Uterus (tissue), 2 donors: ENCODE measurements at regions not wholly inside any gene's neighbourhood (a gene's known extent, or its start where the extent isn't known, plus 50 kb on each side); places are given as distances from the start of the nearest gene placed in this dataset.
"Not testable (repeated sequence)": the region's sequence is repeated elsewhere in the genome, so short reads cannot be mapped to it uniquely, and the experiment has no call there.

ENCODE experiments used
- POLR2A ChIP-seq, 2 donors: fragments of 450-650 bp; IDR thresholded peaks; one replicate each; pipeline ENCODE4 v1.6.1; 2016; ENCODE audit warnings: antibody characterized with exemption in 2 of 2, mild to moderate bottlenecking in 1 of 2, moderate library complexity in 1 of 2
- TF ChIP-seq, protein P1 (sequence below), 4 experiments: fragments of 200-600 bp in 2 of 4; fragments of 450-650 bp in 2 of 4; sonication (generic) in 2 of 4; IDR thresholded peaks; one replicate each; pipeline ENCODE4 v1.5.1; 2016 to 2019; ENCODE audit warnings: antibody characterized with exemption in 4 of 4, mild to moderate bottlenecking in 2 of 4, moderate library complexity in 1 of 4

DNA sequence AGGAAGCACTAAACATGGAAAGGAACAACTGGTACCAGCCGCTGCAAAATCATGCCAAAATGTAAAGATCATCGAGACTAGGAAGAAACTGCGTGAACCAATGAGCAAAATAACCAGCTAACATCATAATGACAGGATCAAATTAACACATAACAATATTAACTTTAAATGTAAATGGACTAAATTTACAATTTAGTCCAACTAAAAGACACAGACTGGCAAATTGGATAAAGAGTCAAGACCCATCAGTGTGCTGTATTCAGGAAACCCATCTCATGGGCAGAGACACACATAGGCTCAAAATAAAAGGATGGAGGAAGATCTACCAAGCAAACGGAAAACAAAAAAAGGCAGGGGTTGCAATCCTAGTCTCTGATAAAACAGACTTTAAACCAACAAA is 242.2 kb upstream of the CNR1 start:
- TF ChIP-seq, protein P1, sequence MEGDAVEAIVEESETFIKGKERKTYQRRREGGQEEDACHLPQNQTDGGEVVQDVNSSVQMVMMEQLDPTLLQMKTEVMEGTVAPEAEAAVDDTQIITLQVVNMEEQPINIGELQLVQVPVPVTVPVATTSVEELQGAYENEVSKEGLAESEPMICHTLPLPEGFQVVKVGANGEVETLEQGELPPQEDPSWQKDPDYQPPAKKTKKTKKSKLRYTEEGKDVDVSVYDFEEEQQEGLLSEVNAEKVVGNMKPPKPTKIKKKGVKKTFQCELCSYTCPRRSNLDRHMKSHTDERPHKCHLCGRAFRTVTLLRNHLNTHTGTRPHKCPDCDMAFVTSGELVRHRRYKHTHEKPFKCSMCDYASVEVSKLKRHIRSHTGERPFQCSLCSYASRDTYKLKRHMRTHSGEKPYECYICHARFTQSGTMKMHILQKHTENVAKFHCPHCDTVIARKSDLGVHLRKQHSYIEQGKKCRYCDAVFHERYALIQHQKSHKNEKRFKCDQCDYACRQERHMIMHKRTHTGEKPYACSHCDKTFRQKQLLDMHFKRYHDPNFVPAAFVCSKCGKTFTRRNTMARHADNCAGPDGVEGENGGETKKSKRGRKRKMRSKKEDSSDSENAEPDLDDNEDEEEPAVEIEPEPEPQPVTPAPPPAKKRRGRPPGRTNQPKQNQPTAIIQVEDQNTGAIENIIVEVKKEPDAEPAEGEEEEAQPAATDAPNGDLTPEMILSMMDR (IDR thresholded peaks at IDR 0.05): not testable (repeated sequence)
- TF ChIP-seq POLR2A (IDR thresholded peaks at IDR 0.05): not testable (repeated sequence)
